ENCODE measurements at regions not wholly inside any gene's neighbourhood (a gene's known extent, or its start where the extent isn't known, plus 50 kb on each side); places are given as distances from the start of the nearest gene placed in this dataset.

DNA sequence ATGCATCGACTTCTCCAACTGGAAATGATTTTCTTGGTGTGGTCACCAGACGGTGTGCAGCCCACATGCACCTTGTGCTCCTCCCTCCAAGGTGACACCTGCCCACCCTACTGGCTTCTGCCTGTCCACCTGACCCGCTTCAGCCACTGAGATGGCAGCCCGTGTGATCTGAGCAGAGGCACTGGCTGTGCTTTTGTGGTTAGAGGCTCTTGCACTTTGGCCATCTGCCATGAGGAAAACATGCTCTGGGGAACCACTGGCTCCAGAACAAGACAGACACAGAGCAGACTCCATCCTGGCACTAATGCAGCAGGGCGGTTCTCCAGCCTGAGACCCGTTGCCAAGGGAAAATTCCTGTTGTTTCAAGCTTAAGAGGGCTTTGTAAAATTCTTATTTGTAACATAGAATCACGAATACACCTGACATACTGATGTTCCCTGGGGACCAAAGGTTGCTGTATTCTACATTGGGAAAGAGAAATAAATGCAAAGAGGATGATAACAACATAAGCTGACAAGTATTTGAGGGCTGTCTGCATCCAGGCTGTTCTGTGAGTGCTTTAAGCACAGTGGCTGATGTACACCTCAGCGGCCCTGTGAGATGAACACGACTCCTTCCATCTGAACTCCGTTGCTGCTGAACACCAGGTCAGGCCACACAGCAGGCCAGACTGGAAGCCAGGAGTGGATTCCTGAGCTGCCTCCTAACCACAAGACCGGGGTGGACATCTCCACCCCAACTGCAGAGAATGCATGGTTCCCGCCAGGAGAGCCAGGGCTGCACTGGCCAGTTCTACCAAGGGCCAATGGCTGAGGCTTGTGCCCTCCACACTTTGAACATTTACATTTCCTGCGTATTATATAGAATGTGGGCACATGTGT, 820.4 kb downstream of the GALR1 start:
- TF ChIP-seq, protein P1, sequence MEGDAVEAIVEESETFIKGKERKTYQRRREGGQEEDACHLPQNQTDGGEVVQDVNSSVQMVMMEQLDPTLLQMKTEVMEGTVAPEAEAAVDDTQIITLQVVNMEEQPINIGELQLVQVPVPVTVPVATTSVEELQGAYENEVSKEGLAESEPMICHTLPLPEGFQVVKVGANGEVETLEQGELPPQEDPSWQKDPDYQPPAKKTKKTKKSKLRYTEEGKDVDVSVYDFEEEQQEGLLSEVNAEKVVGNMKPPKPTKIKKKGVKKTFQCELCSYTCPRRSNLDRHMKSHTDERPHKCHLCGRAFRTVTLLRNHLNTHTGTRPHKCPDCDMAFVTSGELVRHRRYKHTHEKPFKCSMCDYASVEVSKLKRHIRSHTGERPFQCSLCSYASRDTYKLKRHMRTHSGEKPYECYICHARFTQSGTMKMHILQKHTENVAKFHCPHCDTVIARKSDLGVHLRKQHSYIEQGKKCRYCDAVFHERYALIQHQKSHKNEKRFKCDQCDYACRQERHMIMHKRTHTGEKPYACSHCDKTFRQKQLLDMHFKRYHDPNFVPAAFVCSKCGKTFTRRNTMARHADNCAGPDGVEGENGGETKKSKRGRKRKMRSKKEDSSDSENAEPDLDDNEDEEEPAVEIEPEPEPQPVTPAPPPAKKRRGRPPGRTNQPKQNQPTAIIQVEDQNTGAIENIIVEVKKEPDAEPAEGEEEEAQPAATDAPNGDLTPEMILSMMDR (IDR thresholded peaks at IDR 0.05), result no peak
- ATAC-seq (ENCODE audit: low FRiP score) (no peak), DNase-seq (ENCODE audit: low spot score) (no peak)

DNA sequence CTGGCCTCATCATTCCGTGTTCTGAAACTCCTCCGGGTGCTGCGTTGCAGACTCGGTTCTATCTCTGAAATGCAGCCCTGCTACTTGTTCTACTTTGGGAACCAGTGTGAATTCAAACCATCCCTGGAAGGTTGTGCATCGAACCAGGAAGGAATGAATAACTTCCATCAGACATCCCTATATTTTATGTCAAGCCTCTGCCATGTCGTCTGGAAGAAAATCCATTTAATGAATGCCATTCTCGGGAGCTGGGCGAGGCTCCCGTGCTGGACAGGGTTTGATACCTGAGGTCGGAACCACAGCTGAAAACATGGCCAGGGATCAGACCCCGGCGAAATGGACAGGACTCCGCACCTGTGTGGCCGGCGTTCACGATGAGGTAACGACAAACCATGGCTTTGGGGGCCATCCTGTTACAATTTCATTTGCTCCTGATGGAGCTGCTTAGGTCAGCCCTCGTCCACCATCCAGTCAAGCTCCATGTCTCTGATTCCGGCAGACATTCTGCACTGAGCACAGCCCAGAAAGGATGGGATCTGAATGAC, 821.6 kb downstream of the GALR1 start:
- no peak for DNase-seq (ENCODE audit: low spot score)
- ATAC-seq (ENCODE audit: low FRiP score), result no peak
- TF ChIP-seq, protein P1 (IDR thresholded peaks at IDR 0.05), result no peak

DNA sequence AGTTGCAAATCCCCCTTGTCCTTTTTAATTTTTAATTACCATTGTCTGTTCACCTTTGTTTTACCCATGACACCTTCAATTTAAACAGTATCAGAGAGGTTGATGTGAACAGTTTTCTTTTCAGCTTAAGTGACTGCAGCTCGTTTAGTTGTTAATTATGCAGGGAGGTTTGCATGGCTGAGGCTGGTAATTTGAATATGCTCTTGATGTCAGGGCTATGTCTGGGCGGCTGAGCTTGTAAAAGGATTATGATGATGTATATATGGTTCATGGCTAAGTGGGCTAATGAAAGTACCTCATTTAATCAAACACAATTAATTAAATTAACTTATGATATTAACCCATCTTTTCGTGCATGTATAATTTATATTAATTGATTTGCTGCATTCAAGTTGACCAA, 822.1 kb downstream of the GALR1 start:
- DNase-seq (ENCODE audit: low spot score), result no peak
- TF ChIP-seq, protein P1 (IDR thresholded peaks at IDR 0.05), result no peak
- no peak for ATAC-seq (ENCODE audit: low FRiP score)

DNA sequence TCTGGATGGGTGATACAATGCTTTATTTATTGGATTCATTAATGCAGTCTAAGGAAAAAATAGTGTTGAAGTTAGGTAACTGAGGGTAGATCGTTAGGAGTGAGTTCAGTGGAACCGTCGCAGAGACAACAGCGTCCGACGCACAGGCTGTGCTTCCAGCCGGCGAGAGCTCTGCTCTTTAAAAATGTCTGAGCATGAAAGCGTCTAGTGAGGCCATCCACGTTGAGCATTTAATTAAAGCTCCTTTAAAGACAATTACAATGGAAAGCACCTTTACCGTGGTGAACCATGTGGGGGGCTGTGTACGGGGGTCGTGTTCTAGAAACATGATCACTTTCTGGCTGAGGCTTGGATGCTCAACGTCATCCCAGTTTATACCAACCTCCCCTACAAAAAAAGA, 822.7 kb downstream of the GALR1 start:
- ATAC-seq (ENCODE audit: low FRiP score), result no peak
- TF ChIP-seq, protein P1 (IDR thresholded peaks at IDR 0.05), result no peak
- no peak for DNase-seq (ENCODE audit: low spot score)

DNA sequence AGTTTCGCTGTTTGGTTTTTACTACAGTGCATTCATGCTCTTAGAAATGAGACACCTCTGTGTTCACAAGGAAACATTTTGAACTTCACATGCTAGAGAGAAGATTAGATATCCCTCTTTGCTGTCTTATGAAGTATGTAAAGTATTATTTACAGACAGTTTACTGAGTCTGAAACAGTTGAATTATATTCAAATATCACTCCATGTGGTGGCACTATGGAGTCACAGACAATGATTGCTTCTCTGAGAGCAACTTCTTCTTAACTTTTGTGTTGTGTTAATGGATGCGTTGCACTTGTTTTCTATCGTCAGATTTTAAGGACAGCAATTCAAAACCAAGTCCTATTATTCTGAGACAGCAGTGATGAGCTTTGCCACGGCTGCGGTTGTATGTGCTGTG, 823.6 kb downstream of the GALR1 start:
- DNase-seq (ENCODE audit: low spot score) (no peak), ATAC-seq (ENCODE audit: low FRiP score) (no peak)
- TF ChIP-seq, protein P1 (IDR thresholded peaks at IDR 0.05), result no peak

DNA sequence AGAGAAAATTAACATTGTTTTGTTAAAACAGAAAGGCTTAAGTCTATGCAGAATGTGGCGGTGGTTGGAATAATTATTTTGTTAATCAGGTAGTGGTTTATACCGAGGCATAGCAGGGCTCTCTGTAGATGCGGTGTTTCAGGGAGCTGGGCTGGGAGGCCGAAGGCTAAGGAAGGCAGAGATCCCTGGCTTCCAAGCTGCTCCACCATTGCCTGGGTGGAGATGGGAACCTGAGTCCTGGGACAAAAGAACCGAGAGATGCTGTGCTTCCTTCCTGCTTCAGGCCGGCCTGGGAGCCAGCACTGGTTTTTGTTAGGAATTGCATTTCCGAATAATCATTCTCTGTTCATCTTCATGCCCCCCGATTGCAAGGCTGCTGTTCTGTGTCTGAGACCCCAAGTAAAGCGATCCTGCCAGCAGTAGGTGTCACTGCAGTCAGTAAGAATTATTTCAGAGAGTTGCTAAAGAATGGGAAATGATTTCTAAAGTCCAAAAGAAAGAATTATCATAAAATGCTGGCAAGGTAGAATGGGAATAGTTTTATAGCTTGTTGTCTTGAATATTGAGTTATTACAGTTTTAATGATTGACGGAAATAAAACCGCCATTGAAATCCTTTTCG, 824.9 kb downstream of the GALR1 start:
- TF ChIP-seq, protein P1 (IDR thresholded peaks at IDR 0.05), result no peak
- DNase-seq (ENCODE audit: low spot score), result no peak
- no peak for ATAC-seq (ENCODE audit: low FRiP score)

Measured in omental fat pad (tissue), 3 donors.